Lung (tissue), 11 donors: ENCODE measurements at regions not wholly inside any gene's neighbourhood (a gene's known extent, or its start where the extent isn't known, plus 50 kb on each side); places are given as distances from the start of the nearest gene placed in this dataset.

Experiments
- ATAC-seq: fragments of 200-7000 bp; cut with Tn5 transposase; one replicate; pipeline ENCODE4 v1.9.1; 2020; ENCODE audit warnings: moderate number of reproducible peaks; ENCODE audit not compliant: insufficient read depth, low FRiP score
- DNase-seq, 3 donors: peaks; one replicate each; pipeline ENCODE4 v3.0.0-alpha.2; 2013 to 2017
- H3K27ac ChIP-seq, 2 donors: one replicate each; pipeline ENCODE4 v1.5.1; 2013; ENCODE audit warnings: mild to moderate bottlenecking in 2 of 2, moderate library complexity in 2 of 2, control low read depth in 1 of 2, inconsistent platforms in 1 of 2, low read depth in 1 of 2, low read length in 1 of 2
- H3K27me3 ChIP-seq, 3 donors: one replicate each; pipeline ENCODE4 v1.5.1; 2013; ENCODE audit warnings: low read length in 2 of 3; ENCODE audit not compliant: control insufficient read depth in 3 of 3, insufficient read depth in 3 of 3
- H3K36me3 ChIP-seq, 4 donors: one replicate each; pipeline ENCODE4 v1.5.1; 2013; ENCODE audit warnings: low read length in 4 of 4, mild to moderate bottlenecking in 1 of 4, moderate library complexity in 1 of 4; ENCODE audit not compliant: control insufficient read depth in 4 of 4, insufficient read depth in 4 of 4
- H3K4me1 ChIP-seq, 5 donors: one replicate each; pipeline ENCODE4 v1.5.1; 2013; ENCODE audit warnings: low read length in 5 of 5, mild to moderate bottlenecking in 2 of 5, moderate library complexity in 1 of 5; ENCODE audit not compliant: control insufficient read depth in 5 of 5, insufficient read depth in 5 of 5
- H3K4me3 ChIP-seq: one replicate; pipeline ENCODE4 v1.5.1; 2013; ENCODE audit warnings: mild to moderate bottlenecking, control low read depth, moderate library complexity
- H3K9ac ChIP-seq, 2 donors: one replicate each; pipeline ENCODE4 v1.5.1; 2013; ENCODE audit warnings: low read length in 2 of 2, control low read depth in 1 of 2; ENCODE audit not compliant: insufficient read depth in 1 of 2
- H3K9me3 ChIP-seq, 4 donors: one replicate each; pipeline ENCODE4 v1.5.1; 2013; ENCODE audit warnings: low read length in 3 of 4, mild to moderate bottlenecking in 1 of 4, moderate library complexity in 1 of 4; ENCODE audit not compliant: control insufficient read depth in 4 of 4, insufficient read depth in 3 of 4
- WGBS, 2 donors: extraction: QIAGEN DNeasy Blood & Tissue Kit; methylation state at CpG; one replicate each; pipeline ENCODE4 v1.1.7; 2013; 5-methylcytosine and 5-hydroxymethylcytosine counted together
- TF ChIP-seq, protein P1 (sequence below): IDR thresholded peaks from 2 replicates; pipeline ENCODE4 v1.5.1; 2012; ENCODE audit warnings: mild to moderate bottlenecking; ENCODE audit errors: control extremely low read depth, extremely low read depth
- donor health status: control.
- donor health status: control.
- donor health status: Bipolar disorder and iron deficiency.
- donor health status: healthy.
- donor health status: DM: yes; HTN: yes; CAD: no.

GRCh38 chr3:69690-70089 lies 126.9 kb upstream of the CHL1 start:
- peak; percentile 26 to 97 (median 95) for DNase-seq
- TF ChIP-seq, protein P1, sequence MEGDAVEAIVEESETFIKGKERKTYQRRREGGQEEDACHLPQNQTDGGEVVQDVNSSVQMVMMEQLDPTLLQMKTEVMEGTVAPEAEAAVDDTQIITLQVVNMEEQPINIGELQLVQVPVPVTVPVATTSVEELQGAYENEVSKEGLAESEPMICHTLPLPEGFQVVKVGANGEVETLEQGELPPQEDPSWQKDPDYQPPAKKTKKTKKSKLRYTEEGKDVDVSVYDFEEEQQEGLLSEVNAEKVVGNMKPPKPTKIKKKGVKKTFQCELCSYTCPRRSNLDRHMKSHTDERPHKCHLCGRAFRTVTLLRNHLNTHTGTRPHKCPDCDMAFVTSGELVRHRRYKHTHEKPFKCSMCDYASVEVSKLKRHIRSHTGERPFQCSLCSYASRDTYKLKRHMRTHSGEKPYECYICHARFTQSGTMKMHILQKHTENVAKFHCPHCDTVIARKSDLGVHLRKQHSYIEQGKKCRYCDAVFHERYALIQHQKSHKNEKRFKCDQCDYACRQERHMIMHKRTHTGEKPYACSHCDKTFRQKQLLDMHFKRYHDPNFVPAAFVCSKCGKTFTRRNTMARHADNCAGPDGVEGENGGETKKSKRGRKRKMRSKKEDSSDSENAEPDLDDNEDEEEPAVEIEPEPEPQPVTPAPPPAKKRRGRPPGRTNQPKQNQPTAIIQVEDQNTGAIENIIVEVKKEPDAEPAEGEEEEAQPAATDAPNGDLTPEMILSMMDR: no peak
- 57 to 61% methylated on average over 1 of the region's 1 CpG for WGBS, 2 donors
- Histone ChIP-seq H3K9me3 (no peaks in the 10 kb centered on the region), H3K9ac (no peak overlapping the region), H3K4me3 (no peak overlapping the region), H3K36me3 (no peaks in the 10 kb centered on the region), H3K27ac (no peak overlapping the region), H3K4me1 (peaks cover 0 to 18% (median 0%) of the 10 kb centered on the region in 5 donors), H3K27me3 (no peaks in the 10 kb centered on the region)
- peak; percentile 54 for ATAC-seq

DNA sequence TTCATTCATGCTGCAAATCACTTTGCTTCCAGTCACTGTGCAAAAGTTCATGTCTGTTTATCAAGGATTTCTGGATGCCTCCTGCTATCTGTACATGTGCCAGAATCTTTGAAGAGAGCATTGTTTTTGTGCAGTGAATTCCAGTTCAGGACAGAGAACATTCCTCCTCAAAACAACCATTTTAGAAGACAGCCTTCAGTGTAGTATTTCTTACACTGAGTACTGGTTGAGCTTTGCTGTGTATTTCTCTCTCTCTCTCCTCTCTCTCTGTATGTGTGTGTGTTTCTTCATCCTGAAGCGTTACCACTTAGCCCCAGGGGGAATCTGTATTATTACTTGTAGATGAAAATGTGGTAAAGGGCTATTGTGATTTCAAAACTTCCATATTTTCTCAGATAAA lies 123.8 kb upstream of the CHL1 start:
- DNase-seq: peak in 2 of 3 donors; percentile 58 to 61
- Histone ChIP-seq H3K36me3 (no peaks in the 10 kb centered on the region), H3K4me1 (peaks cover 0 to 24% (median 0%) of the 10 kb centered on the region in 5 donors), H3K27ac (no peak overlapping the region), H3K27me3 (no peaks in the 10 kb centered on the region), H3K9me3 (no peaks in the 10 kb centered on the region), H3K4me3 (no peak overlapping the region), H3K9ac (peak overlapping the region in 1 of 2 donors; percentile 44)
- WGBS, 2 donors: 63 to 82% methylated on average over 1 of the region's 1 CpG
- ATAC-seq: no peak
- TF ChIP-seq, protein P1: no peak

DNA sequence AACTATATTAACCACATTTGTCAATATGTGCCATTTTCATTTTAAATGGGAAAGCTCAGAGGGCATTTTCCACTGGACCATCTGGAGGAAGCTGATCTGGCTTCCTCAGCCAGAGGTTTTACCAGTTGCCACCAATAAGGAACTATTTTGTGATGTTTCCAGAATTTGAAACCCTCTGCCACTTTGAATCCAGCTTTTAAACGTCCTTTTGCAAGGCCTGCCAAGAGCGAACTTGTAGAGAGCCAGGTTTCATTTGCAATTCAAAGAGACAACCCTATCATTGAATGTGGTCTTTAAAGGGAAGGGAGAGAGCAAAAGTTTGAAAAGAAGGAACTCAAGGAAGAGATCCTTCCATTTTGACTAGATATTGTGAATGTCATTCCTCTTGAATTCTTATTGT lies 123.3 kb upstream of the CHL1 start:
- TF ChIP-seq, protein P1: no peak
- Histone ChIP-seq H3K9ac (no peak overlapping the region), H3K4me1 (peaks cover 0 to 24% (median 0%) of the 10 kb centered on the region in 5 donors), H3K27ac (no peak overlapping the region), H3K36me3 (no peaks in the 10 kb centered on the region), H3K4me3 (no peak overlapping the region), H3K27me3 (no peaks in the 10 kb centered on the region), H3K9me3 (no peaks in the 10 kb centered on the region)
- ATAC-seq (no peak), DNase-seq (no peak)
- WGBS, 2 donors: 29 to 39% methylated on average over 2 of the region's 2 CpGs

GRCh38 chr3:74676-75243 lies 121.8 kb upstream of the CHL1 start:
- Histone ChIP-seq H3K9me3 (no peaks in the 10 kb centered on the region), H3K9ac (no peak overlapping the region), H3K4me1 (peaks cover 0 to 24% (median 0%) of the 10 kb centered on the region in 5 donors), H3K27me3 (no peaks in the 10 kb centered on the region), H3K27ac (peak overlapping the region in 1 of 2 donors; percentile 30), H3K36me3 (no peaks in the 10 kb centered on the region), H3K4me3 (no peak overlapping the region)
- 80 to 89% methylated on average over 3 of the region's 3 CpGs for WGBS, 2 donors
- DNase-seq: peak in 1 of 3 donors; percentile 17
- TF ChIP-seq, protein P1: no peak
- ATAC-seq: no peak
